Stimulated activated CD8-positive, alpha-beta memory T cell treated with anti-CD3 and anti-CD28 coated beads, Interleukin-4, amount 100 ng/mL, for 24 hours (primary cell): ENCODE measurements at regions not wholly inside any gene's neighbourhood (a gene's known extent, or its start where the extent isn't known, plus 50 kb on each side); places are given as distances from the start of the nearest gene placed in this dataset.

Source experiments
- DNase-seq: peaks from one replicate; pipeline ENCODE4 v3.0.0-alpha.2; 2020; ENCODE audit warnings: low read depth

DNA sequence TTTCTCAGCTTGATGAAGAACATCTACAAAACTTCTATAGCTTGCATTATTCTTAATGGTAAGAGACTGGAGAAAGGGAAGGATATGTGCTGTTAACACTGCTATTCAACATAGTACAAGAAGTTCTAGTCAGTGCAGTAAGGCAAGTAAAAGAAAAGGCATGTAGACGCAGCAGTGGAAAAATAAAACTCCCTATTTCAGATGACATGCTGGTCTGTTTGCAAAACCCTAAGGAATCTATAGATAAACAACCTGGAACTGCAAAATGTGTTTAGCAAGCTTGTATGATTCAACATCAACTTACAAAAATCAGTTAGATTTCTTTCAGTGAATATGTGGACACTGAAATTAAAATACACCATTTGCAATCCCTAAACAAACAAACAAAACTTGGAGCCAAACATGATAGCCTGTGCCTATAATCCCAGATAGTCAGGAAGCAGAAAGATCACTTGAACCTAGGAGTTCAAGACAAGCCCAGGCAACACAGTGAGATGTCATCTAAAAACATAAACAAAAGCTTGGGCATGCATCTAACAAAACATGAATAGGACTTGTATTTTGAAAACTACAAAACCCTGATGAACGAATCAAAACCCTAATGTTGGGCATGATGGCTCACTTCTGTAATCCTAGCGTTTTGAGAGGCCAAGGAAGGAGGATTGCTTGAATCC lies 293.6 kb upstream of the RGS6 start:
- DNase-seq, result no peak

DNA sequence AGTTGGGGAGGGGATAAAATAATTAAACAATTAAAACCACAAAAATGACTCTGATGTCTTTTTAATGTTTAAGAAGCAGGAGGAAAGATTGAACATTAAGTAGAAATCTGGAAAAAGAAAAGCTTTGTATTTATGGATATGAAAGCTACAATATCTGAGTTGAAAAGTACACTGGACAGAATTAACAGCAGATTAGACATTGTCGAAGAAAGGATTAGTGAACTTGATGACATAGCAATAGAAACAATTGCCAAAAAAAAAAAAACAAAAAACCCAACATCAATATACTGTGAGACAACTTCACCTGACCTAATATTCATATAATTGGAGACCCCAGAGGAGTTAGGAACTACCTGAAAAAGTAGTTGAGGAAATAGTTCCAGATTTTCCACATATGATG lies 289.5 kb upstream of the RGS6 start:
- DNase-seq, result no peak

DNA sequence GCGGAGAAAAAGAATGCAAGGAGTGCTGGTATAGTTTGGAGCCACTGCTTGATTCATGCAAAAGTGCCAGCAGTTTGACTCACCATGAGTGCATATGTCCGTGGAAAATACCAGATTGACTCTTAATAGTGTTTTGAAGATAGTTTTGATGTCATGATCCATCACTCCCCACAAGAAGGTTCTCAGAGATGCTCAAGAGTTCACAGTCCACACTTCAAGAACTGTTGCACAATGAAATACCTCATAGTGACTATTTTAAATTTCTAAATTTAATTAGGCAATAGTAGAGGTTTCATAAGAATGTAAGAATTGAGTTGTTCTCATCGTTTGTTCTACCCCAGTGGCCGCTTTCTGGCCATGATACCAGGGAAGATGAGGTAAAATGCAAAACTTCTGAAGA lies 286.6 kb upstream of the RGS6 start:
- DNase-seq, result no peak

DNA sequence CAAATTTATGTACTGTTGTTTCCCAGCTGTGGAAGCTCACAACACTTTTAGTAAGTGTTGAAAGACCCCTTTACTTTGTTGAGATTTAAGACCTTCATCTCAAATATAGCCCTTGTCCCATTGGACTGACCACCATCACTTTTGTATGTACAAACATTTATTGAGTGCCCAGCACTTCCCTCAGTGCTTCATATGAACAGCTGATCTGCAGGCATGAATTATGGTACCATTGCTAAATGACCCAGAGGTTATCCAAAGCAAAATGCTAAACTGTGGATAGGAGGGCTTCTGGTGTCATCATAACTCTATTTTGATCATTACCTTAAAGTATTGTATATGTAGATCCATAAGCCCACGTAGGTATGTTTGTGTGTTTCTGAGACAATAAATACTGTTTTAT lies 285.7 kb upstream of the RGS6 start:
- no peak for DNase-seq

DNA sequence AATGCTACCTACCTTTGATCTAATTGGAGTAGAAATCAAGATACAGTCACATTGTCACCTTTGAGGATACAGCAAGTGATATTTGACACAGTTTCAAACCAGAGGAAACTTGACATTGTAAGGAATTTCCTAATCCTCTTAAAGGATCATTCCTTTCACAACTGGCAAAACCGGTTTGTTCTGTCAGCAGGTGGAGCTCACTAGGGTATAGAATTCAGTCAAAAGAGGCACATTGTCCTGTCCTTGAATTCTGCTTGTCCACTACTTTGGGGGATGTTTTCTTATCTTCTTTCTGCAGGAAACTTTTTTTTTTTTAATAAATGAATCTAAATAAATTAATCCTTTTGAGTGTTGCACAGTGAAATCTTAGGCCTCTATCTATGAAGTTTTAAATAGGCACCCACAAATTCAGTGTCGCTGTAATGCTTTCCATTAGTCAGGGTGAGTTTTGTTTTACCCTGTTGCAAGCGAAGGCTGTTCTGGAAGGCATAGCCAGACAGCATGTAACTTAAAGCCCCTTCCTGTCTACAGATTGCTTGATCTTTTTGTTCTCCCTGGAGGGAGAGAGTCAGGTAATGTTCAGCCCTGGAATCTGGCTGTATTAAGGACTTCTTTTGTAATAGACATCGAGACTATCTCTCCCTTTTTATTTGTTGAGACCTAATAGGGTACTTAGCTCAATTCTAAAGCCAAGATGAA lies 285.0 kb upstream of the RGS6 start:
- DNase-seq, result no peak

DNA sequence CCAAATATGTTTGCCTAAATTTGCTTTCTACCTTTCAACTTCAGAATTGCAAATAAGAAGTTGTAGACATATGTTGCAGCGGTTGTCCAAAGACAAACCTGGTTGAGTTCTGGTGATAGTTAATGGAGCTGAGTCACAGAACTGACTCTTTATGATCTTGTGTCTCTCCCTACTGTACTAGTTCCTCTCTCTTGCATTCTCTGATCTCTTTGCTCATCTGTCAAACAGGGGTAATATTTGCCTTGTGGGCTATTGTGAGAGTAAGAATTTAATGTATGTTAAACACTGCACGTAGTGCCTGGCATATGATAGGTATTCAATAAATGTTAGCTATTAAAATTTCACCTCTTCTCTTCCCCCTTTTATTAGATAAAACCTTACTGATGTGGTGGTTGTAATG lies 283.5 kb upstream of the RGS6 start:
- DNase-seq, result no peak

DNA sequence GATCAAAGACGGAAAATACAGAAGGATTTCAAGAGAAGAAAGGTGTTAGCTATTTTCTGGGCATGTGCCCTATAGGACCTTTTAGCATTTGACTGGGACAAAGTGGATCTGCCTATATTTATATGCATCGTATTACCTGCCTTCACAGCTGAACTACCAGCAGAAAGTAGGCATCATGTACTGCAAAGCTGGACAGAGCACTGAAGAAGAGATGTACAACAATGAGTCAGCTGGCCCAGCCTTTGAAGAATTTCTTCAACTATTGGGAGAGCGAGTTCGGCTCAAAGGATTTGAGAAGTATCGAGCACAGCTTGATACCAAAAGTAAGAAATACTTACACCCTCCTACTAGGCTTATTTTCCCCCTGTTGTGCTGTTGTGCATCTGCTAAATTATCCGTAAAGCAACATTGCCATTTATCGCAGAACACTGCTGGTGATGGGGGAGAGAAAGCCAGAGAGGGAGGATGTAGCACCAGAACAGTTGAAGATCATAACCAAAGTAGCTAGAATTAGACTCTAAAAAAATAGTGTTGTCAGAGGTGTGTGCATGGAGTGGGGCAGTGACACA lies 282.0 kb upstream of the RGS6 start:
- DNase-seq, result no peak

DNA sequence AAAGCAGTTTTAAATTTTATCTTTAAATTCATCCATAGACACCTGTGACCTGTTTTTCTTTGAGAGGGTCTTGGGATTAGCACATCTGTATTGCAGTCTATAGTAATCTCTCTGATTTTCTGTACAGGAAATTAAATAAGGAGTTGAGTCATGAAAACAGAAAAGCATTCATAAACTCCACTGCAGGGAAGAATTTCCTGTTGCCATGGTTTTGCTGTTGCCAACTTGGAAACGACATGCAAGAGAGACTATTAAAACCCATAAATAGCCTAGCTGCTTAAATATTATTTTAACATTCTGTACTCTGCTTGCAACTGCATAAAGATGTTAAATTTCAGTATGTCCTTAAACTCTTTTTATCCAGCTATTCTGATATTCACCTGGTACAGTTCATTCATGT lies 281.0 kb upstream of the RGS6 start:
- no peak for DNase-seq

DNA sequence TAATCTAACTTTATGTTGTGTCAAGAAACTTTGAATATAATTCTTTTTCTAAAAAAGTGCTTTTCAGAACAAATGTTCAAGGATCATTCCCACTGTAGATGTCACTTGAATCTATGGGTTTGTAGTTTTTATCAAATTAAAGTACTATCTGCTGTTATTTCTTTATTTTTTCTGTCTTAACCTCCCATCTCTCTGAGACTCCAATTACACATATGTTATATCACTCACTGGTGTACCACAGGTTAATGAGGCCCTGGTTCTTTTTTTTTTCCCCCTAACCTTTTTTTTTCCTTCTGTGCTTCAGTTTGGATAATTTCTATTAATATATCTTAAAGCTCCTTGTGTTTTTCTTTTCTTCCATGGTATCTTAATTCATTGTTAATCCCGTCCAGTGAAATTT lies 279.9 kb upstream of the RGS6 start:
- DNase-seq, result no peak

DNA sequence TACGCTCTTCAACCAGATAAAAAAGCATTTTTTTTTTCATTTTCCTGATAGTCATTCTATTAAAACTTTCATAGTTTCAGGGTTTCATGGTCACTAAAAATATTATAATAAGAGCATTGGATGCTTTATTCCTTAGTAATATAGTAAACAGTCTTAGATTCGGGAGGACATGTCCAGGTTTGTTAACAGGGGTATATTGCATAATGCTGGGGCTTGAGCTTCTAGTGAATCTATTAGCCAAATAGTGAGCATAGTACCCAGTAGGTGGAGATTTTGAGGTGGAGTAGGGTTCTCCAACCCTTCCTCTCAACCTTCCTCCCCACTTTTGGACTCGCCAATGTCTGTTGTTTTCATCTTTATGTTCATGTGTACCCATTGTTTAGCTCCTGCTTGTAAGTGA lies 277.4 kb upstream of the RGS6 start:
- no peak for DNase-seq

DNA sequence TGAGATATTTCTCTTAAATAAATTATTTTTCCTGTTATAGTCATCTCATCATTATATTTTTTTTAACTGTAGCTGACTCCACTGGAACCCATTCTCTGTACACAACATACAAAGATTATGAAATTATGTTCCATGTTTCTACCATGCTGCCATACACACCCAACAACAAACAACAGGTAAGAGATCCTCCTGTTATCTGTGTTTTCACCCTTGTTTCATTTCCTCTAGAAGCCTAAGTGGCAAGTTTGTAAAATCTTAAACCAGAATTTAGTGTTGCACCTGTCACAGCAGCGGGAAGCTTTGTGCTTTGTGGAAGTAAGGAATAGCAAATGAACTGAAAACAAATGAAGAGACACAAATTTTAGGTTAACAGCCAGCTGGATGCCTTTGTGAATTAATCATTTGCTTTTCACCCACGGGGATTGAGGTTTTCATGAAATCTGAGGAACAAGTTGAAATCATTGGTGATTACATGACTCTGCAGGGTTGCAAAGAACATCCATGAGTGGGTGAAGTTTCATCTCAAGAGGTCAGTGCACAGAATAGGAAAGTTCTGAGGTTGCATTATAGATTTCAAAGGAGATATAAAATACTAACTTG lies 273.9 kb upstream of the RGS6 start:
- DNase-seq, result no peak

DNA sequence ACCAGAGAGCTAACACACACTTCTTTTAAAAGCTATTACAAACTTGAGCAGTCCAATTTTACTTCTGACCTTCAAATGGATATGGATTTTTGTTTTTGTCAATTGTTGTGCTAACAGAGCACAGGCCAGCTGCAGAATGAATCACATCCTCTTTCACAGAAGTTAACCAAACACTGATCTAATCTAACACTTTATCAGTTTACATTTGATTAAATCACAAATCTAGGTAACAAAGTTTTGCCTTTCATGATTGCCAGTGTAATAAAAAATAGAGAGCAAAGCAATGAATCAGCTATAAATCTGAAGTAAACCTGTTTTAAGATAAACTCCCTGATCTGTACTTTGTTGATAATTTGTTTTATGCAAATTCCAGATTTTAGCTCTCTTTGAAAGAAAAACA lies 273.1 kb upstream of the RGS6 start:
- DNase-seq, result no peak

DNA sequence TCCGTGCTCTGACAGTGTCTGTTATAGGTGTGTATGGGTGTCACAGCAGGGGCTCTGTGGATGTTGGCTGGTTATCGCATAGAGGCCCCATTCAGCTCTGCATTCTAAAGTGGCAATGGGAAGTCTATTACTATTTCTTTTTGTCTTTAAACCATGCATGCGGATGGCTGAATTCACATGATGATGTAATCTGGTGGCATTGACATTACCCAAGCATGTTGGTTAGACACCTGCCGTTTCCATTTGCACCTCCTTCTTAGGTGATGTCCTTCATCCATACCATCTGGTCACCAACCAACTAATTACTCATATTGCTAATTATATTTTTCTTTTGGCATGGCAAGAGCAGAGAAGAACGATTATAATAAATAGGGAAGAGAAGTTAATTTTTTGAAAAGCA lies 270.8 kb upstream of the RGS6 start:
- DNase-seq, result no peak

DNA sequence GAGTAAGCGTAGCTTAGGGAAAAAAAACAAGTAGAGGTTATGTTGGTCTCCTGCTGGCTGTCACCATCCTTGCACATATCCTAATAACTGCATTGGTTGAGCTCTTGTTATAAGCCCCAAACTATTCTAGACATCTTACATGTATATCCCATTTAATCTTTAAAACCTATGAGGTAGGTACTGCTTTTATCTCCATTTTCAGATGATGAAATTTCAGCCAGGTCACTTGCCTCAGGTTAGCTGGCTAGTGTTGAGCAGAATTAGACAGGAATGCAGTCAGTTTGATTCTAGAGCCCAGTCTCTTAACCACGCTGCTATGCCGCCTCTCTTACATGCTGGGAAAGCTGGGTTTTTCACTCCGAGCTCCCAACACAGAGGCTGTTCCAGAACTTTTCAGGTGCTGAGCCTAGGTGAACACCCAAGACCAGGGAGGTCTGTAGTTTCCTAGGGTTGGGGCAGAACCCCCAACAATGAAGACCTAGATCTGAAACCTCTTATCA lies 269.9 kb upstream of the RGS6 start:
- DNase-seq, result no peak

DNA sequence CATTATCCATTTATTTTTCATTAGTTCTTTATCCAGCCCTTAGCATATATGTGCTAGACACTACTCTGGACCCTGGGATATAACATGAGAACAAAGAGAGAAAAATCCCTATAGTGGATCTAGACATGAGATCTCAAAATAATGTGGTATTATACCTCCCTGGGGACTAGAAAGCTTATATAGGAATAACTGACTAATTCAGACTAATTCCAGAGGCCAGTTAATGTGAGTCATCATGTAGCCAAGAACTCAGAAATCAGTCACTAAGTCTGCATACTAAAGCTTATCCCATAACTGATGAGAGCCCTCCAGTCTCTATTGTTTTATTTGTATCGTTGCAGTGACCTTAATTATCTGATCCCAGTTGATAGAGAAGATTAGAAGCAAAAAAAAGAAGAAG lies 267.1 kb upstream of the RGS6 start:
- DNase-seq, result no peak

DNA sequence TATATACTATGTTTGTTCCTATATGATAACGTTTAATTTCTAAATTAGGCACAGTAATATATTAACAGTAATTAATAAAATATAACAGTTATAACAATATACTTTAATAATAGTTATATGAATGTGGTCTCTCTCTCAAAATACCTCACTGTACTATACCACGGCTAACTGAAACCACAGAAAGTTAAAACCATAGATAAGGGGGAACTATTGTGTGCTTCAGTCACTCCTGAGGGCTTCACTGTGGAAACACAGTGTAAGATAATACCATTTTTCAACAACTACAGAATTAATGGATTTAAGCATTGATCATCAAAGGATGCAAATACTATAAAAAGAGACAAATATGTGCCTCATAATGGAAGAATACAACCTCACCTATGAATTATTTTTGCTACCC lies 266.4 kb upstream of the RGS6 start:
- DNase-seq, result no peak

DNA sequence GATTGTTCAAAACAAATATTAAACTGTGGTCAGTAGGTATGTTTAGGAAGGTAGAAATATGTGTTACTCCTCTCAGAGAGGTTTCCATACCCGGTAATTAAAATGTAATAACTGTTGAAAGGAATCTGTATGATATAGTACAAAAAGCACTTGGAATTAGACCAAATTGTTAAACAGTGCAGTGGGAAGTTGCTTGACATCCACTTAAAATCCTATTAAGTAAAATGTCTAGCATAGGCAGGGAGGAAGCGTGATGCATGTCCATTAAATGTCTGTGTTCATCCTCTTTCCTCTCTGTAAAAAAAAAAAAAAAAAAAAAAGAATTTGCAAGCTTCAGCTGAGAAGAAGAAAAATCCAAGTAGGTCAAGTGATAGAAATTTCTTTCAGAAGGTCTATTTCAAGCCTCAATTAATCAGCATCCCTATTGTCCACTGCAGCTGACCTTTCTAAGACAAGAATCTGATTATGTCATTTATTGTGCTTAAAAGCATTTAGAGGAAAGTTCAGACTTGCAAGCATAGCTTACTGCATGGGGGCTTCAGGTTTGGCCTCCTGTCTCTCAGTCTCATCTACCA lies 265.6 kb upstream of the RGS6 start:
- DNase-seq, result no peak

DNA sequence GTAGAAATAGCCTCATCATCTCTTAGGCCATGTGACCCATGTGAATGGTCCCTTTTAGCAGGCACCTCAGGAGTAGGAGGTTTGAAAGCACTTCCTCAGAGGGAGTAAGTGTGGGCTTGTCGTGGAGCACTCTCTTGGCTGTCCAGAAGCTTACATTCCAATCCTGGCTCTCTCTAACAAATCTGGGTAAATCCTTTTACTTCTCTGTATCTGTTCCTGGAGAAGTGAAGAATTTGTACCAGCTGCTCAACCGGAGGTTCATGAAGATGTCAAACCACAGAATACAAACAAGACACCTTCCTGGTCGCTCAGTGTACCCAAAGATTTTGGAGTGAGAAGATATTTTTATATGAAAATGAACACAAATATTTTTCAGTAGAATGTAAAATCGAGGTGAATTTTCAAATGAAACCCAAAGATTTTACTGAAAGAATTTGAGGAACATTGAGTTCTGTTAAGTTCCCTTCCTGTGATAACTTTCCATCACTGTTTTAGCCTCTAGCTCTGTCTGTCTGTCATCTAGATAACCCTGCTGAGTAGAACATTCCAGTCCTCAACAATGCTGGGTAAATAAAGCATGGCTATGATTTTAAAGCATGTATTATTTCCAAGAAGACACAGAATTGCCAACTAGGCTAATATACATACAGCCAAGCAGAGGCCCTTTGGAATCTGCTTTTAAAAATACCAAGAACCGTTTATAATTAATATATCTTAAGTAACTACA lies 263.9 kb upstream of the RGS6 start:
- no peak for DNase-seq

DNA sequence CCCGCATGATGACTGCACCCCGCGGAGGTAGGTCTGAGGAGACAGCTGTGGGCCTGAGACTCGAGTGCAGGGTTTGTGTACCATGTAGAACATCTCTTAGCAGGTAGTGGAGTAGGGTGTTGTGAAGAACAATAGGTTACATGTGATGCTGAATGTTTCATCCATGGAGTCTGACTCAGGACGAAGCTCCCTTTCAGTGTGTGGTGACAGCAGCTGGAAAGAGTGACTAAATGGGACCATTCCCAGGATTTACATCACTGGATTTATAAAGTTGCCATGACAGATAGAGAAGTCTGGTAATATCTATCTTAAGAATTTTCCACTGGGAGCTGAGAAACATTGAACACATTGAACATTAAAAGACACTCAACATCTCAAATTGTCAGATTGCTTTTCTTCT lies 259.6 kb upstream of the RGS6 start:
- no peak for DNase-seq

DNA sequence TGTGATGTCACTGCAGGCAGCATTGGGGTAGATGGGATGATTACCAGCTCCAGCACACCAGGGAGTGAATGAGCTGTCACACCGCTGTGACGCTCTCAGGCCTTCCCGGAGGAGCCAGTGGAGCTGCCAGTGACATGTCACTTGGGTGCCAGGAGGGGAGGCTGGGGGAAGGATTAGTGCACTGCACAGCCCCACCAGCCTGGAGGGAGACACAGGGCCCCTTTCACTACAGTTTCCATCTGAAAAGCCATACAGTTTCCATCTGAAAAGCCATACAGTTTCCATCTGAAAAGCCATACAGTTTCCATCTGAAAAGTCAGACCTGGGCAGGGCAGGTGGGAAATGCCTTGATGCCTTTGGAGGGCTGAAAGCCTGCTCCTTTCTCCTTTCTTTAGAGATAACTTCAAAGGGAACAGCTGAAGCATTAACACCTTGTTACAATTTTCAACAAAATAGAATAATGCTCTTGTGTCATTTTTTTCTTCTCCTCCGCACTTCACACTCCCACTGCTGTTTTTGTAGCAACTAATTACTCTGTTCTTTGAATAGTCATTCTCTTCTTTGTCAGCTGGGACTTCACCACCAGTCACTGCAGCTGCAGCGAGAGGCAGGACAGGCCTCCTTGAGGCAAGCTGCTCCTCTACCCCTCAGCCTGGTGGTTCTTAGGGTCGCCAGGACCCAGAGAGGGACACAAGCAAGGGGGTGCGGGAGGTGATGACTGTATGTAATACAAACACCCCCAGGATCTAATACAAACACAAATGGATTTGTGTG lies 256.9 kb upstream of the RGS6 start:
- DNase-seq, result no peak

DNA sequence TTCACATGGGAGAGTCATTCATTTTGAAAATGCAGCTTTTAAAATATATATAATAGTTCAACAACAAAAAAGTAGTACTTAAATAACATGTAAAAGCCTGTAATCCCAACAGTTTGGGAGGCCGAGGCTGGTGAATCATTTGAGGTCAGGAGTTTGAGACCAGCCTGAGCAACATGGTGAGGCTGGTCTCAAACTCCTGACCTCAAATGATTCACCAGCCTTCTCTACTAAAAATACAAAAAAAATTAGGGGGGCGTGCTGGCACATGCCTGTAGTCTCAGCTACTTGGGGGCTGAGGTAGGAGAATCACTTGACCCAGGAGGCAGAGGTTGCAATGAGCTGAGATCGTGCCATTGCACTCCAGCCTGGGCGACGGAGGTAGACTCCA lies 256.3 kb upstream of the RGS6 start:
- no peak for DNase-seq
